Upper lobe of left lung (tissue), 4 donors: ENCODE measurements at regions not wholly inside any gene's neighbourhood (a gene's known extent, or its start where the extent isn't known, plus 50 kb on each side); places are given as distances from the start of the nearest gene placed in this dataset.

Source experiments
- CTCF ChIP-seq, 6 experiments: fragments of 450-650 bp in 4 of 6; fragments of 200-600 bp in 2 of 6; sonication (generic) in 2 of 6; IDR thresholded peaks; one replicate each; pipeline ENCODE4 v1.5.1; 2016 to 2019; ENCODE audit warnings: antibody characterized with exemption in 6 of 6
- POLR2A ChIP-seq, 4 donors: fragments of 450-650 bp; IDR thresholded peaks; one replicate each; pipeline ENCODE4 v1.5.1; 2016 to 2017; ENCODE audit warnings: antibody characterized with exemption in 4 of 4, mild to moderate bottlenecking in 2 of 4
- POLR2AphosphoS5 ChIP-seq, 2 donors: sonication (generic); formaldehyde crosslinking; IDR thresholded peaks; one replicate each; pipeline ENCODE4 v1.5.1; 2017; ENCODE audit warnings: antibody characterized with exemption in 2 of 2

GRCh38 chr7:95675632-95676031 is 79.3 kb upstream of the PDK4 start:
- TF ChIP-seq POLR2AphosphoS5 (IDR thresholded peaks at IDR 0.05): no peak
- no peak for TF ChIP-seq CTCF (IDR thresholded peaks at IDR 0.05)
- TF ChIP-seq POLR2A (IDR thresholded peaks at IDR 0.05): no peak
